ENCODE measurements at regions not wholly inside any gene's neighbourhood (a gene's known extent, or its start where the extent isn't known, plus 50 kb on each side); places are given as distances from the start of the nearest gene placed in this dataset.

GRCh38 chr2:391696-392095, 103.8 kb upstream of the ALKAL2 start:
- FAIRE-seq (no peak), DNase-seq (ENCODE audit: low spot score) (no peak), ATAC-seq (no peak)
- Histone ChIP-seq H3K9me3 (ENCODE audit: low read length) (peaks cover 10% of the 10 kb centered on the region; the same call in 1 of the 2 replicates), H3K36me3 (replicated peaks in 1 of 2; ENCODE audit: control insufficient read depth in 1 of 2, insufficient read depth in 2 of 2, low read length in 2 of 2) (no peaks in the 10 kb centered on the region), H3K27me3 (ENCODE audit: control insufficient read depth in 1 of 2, insufficient read depth in 2 of 2, low read length in 2 of 2) (peaks cover 5 to 51% of the 10 kb centered on the region in 2 experiments), H4K20me1 (ENCODE audit: insufficient read depth, low read length) (no peaks in the 10 kb centered on the region), H3K4me1 (ENCODE audit: insufficient read depth, low read length) (no peaks in the 10 kb centered on the region), H2AFZ (ENCODE audit: low read length) (no peak overlapping the region), H3K79me2 (ENCODE audit: insufficient read depth, low read length) (no peaks in the 10 kb centered on the region), H3K9ac (ENCODE audit: insufficient read depth, low read depth, low read length) (no peak overlapping the region), H3K27ac (ENCODE audit: extremely low read length, insufficient read depth, low read length) (no peak overlapping the region), H3K4me3 (replicated peaks in 1 of 3; ENCODE audit: insufficient read depth in 1 of 3, low read depth in 2 of 3, low read length in 3 of 3) (no peak overlapping the region), H3K4me2 (ENCODE audit: low read depth, low read length) (no peak overlapping the region)
- BruUV-seq (replicated peaks) = no TSS peak
- CTCF ChIA-PET (ENCODE audit: low intra/inter-chr PET ratio, low total read pairs) = no interaction called here
- POLR2A ChIA-PET = no interaction called here
- intact Hi-C loops (cut with micrococcal nuclease; ENCODE audit: unreplicated experiment) = no loop called here
- WGBS (ENCODE audit: low lambda C conversion rate) = 17% methylated on average over 6 of the region's 6 CpGs
- in situ Hi-C loops (cut with HindIII; ENCODE audit: extremely low pct_ligation_motif_present, low pct_unique_long_range_greater_than_20kb) = no loop called here
- TF ChIP-seq TOPORS (CRISPR knock-in tag; IDR thresholded peaks at IDR 0.05) (no peak), PLSCR1 (CRISPR knock-in tag; IDR thresholded peaks at IDR 0.05; ENCODE audit: borderline replicate concordance) (no peak), CBX2 (IDR thresholded peaks at IDR 0.05; ENCODE audit: low read depth, low read length) (no peak), CBX2 (CRISPR knock-in tag; IDR thresholded peaks at IDR 0.05; ENCODE audit: low read depth) (no peak), ZNF468 (CRISPR knock-in tag; IDR thresholded peaks at IDR 0.05) (no peak), TIGD3 (CRISPR knock-in tag; IDR thresholded peaks at IDR 0.05; ENCODE audit: borderline replicate concordance) (no peak), ZNF558 (CRISPR knock-in tag; IDR thresholded peaks at IDR 0.05; ENCODE audit: borderline replicate concordance) (no peak), ZNF788 (CRISPR knock-in tag; IDR thresholded peaks at IDR 0.05; ENCODE audit: borderline replicate concordance) (no peak), FOXA1 (IDR thresholded peaks at IDR 0.05) (no peak), FOXA1 (CRISPR knock-in tag; IDR thresholded peaks at IDR 0.05) (no peak), SAFB2 (CRISPR knock-in tag; IDR thresholded peaks at IDR 0.05; ENCODE audit: borderline replicate concordance, low read depth) (no peak), RBM22 (optimal IDR thresholded peaks at IDR 0.05; ENCODE audit: low read length) (no peak), ZNF639 (CRISPR knock-in tag; conservative IDR thresholded peaks at IDR 0.05) (no peak), HCFC1 (IDR thresholded peaks at IDR 0.05; ENCODE audit: low read depth, low read length) (no peak), ZNF44 (CRISPR knock-in tag; IDR thresholded peaks at IDR 0.05) (no peak), ZBTB1 (CRISPR knock-in tag; IDR thresholded peaks at IDR 0.05; ENCODE audit: borderline replicate concordance) (no peak), ZXDC (CRISPR knock-in tag; IDR thresholded peaks at IDR 0.05) (no peak), ZFP90 (CRISPR knock-in tag; IDR thresholded peaks at IDR 0.05; ENCODE audit: borderline replicate concordance) (no peak), MTF2 (CRISPR knock-in tag; IDR thresholded peaks at IDR 0.05; ENCODE audit: borderline replicate concordance) (no peak), RARA (CRISPR knock-in tag; IDR thresholded peaks at IDR 0.05) (no peak), ZNF451 (CRISPR knock-in tag; IDR thresholded peaks at IDR 0.05) (no peak)

Data from HepG2 (cell line).